Peyer's patch (tissue), 4 donors: ENCODE measurements at regions not wholly inside any gene's neighbourhood (a gene's known extent, or its start where the extent isn't known, plus 50 kb on each side); places are given as distances from the start of the nearest gene placed in this dataset.

Source experiments
- POLR2A ChIP-seq, 2 donors: fragments of 450-650 bp; IDR thresholded peaks; one replicate each; pipeline ENCODE4 v1.5.1; 2017; ENCODE audit warnings: antibody characterized with exemption in 2 of 2, mild to moderate bottlenecking in 2 of 2, moderate library complexity in 2 of 2
- TF ChIP-seq, protein P1 (sequence below), 6 experiments: fragments of 450-650 bp in 4 of 6; fragments of 200-600 bp in 2 of 6; sonication (generic) in 1 of 6; IDR thresholded peaks; one replicate each; pipeline ENCODE4 v1.5.1; 2017 to 2019; ENCODE audit warnings: antibody characterized with exemption in 6 of 6, mild to moderate bottlenecking in 3 of 6, moderate library complexity in 1 of 6

DNA sequence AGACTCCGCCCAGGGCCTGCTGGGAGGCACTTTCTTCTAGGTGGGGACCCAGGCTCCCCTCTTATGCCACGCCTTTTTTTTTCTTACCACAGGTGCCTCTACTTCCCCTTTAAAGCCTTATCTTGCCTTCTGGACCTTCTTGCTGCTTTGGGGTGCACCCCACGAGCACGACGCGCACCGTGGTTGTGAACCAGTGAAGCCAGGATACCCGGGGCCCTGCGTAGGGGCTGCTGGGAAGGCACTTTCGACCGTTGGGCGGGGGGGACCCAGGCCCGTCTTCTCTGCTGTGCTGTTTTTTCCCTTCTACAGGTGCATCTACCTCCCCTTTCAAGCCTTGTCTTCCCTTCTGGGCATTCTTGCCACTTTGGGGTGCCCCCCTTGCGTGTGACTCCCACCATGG lies 305.4 kb downstream of the ALG10 start:
- TF ChIP-seq, protein P1, sequence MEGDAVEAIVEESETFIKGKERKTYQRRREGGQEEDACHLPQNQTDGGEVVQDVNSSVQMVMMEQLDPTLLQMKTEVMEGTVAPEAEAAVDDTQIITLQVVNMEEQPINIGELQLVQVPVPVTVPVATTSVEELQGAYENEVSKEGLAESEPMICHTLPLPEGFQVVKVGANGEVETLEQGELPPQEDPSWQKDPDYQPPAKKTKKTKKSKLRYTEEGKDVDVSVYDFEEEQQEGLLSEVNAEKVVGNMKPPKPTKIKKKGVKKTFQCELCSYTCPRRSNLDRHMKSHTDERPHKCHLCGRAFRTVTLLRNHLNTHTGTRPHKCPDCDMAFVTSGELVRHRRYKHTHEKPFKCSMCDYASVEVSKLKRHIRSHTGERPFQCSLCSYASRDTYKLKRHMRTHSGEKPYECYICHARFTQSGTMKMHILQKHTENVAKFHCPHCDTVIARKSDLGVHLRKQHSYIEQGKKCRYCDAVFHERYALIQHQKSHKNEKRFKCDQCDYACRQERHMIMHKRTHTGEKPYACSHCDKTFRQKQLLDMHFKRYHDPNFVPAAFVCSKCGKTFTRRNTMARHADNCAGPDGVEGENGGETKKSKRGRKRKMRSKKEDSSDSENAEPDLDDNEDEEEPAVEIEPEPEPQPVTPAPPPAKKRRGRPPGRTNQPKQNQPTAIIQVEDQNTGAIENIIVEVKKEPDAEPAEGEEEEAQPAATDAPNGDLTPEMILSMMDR (IDR thresholded peaks at IDR 0.05): no peak
- no peak for TF ChIP-seq POLR2A (IDR thresholded peaks at IDR 0.05)
